ENCODE measurements at regions not wholly inside any gene's neighbourhood (a gene's known extent, or its start where the extent isn't known, plus 50 kb on each side); places are given as distances from the start of the nearest gene placed in this dataset.

DNA sequence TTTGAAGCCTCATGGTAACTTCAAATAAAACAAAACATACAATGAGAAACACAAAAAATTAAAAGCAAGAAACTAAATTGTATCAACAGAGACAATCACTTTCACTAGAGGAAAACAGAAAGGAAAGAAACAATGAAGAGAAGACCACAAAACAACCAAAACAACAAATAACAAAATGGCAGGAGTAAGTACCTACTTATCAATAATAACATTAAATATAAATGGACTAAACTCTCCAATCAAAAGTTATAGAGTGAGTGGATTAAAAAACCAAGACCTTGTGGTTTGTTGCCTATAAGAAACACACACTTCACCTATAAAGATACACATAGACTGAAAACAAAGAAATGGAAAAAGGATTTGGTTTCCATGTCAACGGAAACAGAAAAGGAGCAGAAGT is 830.1 kb upstream of the TMEFF2 start:
- intact Hi-C loops (cut with micrococcal nuclease): no loop called here
- Mint-ChIP-seq H3K4me1 (no peaks in the 10 kb centered on the region), H3K9me3 (peaks cover 5% of the 10 kb centered on the region), H3K27me3 (no peaks in the 10 kb centered on the region), H3K4me3 (no peak overlapping the region), H3K27ac (no peak overlapping the region), H3K36me3 (ENCODE audit: low read depth) (no peaks in the 10 kb centered on the region)
- TF ChIP-seq, protein P1, sequence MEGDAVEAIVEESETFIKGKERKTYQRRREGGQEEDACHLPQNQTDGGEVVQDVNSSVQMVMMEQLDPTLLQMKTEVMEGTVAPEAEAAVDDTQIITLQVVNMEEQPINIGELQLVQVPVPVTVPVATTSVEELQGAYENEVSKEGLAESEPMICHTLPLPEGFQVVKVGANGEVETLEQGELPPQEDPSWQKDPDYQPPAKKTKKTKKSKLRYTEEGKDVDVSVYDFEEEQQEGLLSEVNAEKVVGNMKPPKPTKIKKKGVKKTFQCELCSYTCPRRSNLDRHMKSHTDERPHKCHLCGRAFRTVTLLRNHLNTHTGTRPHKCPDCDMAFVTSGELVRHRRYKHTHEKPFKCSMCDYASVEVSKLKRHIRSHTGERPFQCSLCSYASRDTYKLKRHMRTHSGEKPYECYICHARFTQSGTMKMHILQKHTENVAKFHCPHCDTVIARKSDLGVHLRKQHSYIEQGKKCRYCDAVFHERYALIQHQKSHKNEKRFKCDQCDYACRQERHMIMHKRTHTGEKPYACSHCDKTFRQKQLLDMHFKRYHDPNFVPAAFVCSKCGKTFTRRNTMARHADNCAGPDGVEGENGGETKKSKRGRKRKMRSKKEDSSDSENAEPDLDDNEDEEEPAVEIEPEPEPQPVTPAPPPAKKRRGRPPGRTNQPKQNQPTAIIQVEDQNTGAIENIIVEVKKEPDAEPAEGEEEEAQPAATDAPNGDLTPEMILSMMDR (IDR thresholded peaks at IDR 0.05): no peak
- ATAC-seq (ENCODE audit: low read depth) (no peak), DNase-seq (no peak)
- ChIA-PET CTCF (no interaction called here), POLR2A (no interaction called here)

- intact Hi-C loops (cut with micrococcal nuclease): no loop called here
- H3K9me3 Mint-ChIP-seq: peaks cover 2% of the 10 kb centered on the region
- DNase-seq (no peak), ATAC-seq (ENCODE audit: low read depth) (no peak)
- no peaks in the 10 kb centered on the region for H3K27me3 Mint-ChIP-seq
- no peak overlapping the region for H3K4me3 Mint-ChIP-seq
- TF ChIP-seq, protein P1 (IDR thresholded peaks at IDR 0.05): no peak
- H3K36me3 Mint-ChIP-seq (ENCODE audit: low read depth): no peaks in the 10 kb centered on the region
- no peak overlapping the region for H3K27ac Mint-ChIP-seq
- no peaks in the 10 kb centered on the region for H3K4me1 Mint-ChIP-seq
- CTCF ChIA-PET: no interaction called here
- POLR2A ChIA-PET: no interaction called here
Observed at GRCh38 chr2:193011870-193012269, 817.1 kb upstream of the TMEFF2 start.

GRCh38 chr2:192993059-192993458 is 798.3 kb upstream of the TMEFF2 start:
- no peaks in the 10 kb centered on the region for H3K27me3 Mint-ChIP-seq
- no peaks in the 10 kb centered on the region for H3K9me3 Mint-ChIP-seq
- H3K36me3 Mint-ChIP-seq (ENCODE audit: low read depth): no peaks in the 10 kb centered on the region
- TF ChIP-seq, protein P1 (IDR thresholded peaks at IDR 0.05): no peak
- intact Hi-C loops (cut with micrococcal nuclease): no loop called here
- no peak overlapping the region for H3K4me3 Mint-ChIP-seq
- DNase-seq (no peak), ATAC-seq (ENCODE audit: low read depth) (no peak)
- no peaks in the 10 kb centered on the region for H3K4me1 Mint-ChIP-seq
- POLR2A ChIA-PET: no interaction called here
- CTCF ChIA-PET: no interaction called here
- H3K27ac Mint-ChIP-seq: no peak overlapping the region

- no peak overlapping the region for H3K4me3 Mint-ChIP-seq
- CTCF ChIA-PET: no interaction called here
- intact Hi-C loops (cut with micrococcal nuclease): no loop called here
- no peaks in the 10 kb centered on the region for H3K27me3 Mint-ChIP-seq
- ATAC-seq (ENCODE audit: low read depth): no peak
- no peak for DNase-seq
- peaks cover 7% of the 10 kb centered on the region for H3K9me3 Mint-ChIP-seq
- POLR2A ChIA-PET: no interaction called here
- no peaks in the 10 kb centered on the region for H3K4me1 Mint-ChIP-seq
- H3K27ac Mint-ChIP-seq: no peak overlapping the region
- H3K36me3 Mint-ChIP-seq (ENCODE audit: low read depth): no peaks in the 10 kb centered on the region
- TF ChIP-seq, protein P1 (IDR thresholded peaks at IDR 0.05): no peak
Observed at GRCh38 chr2:192983173-192983572, 788.4 kb upstream of the TMEFF2 start.

GRCh38 chr2:192978395-192978794 is 783.7 kb upstream of the TMEFF2 start:
- Mint-ChIP-seq H3K27me3 (no peaks in the 10 kb centered on the region), H3K27ac (no peak overlapping the region), H3K4me1 (no peaks in the 10 kb centered on the region), H3K4me3 (no peak overlapping the region), H3K36me3 (ENCODE audit: low read depth) (no peaks in the 10 kb centered on the region), H3K9me3 (no peaks in the 10 kb centered on the region)
- no peak for DNase-seq
- no peak for ATAC-seq (ENCODE audit: low read depth)
- ChIA-PET CTCF (no interaction called here), POLR2A (no interaction called here)
- intact Hi-C loops (cut with micrococcal nuclease): no loop called here
- TF ChIP-seq, protein P1 (IDR thresholded peaks at IDR 0.05): no peak
